RWPE2 (cell line): ENCODE measurements at regions not wholly inside any gene's neighbourhood (a gene's known extent, or its start where the extent isn't known, plus 50 kb on each side); places are given as distances from the start of the nearest gene placed in this dataset.

Source experiments
- ATAC-seq: fragments of 200-7000 bp; cut with Tn5 transposase; 3 replicates; pipeline ENCODE4 v1.9.1; 2021; ENCODE audit warnings: low read depth
- DNase-seq: peaks from one replicate; pipeline ENCODE4 v3.0.0-alpha.2; 2020; ENCODE audit warnings: low spot score
- H3K27ac ChIP-seq: fragments of 450-650 bp; 2 replicates; pipeline ENCODE4 v1.5.1; 2017; ENCODE audit warnings: mild to moderate bottlenecking; ENCODE audit not compliant: poor library complexity, severe bottlenecking
- H3K27me3 ChIP-seq: fragments of 250-450 bp; sonication (Bioruptor Pico); 2 replicates; pipeline ENCODE4 v1.5.1; 2021; ENCODE audit warnings: mild to moderate bottlenecking, moderate library complexity; ENCODE audit not compliant: insufficient read depth, poor library complexity, severe bottlenecking
- H3K36me3 ChIP-seq: fragments of 250-450 bp; sonication (Bioruptor Pico); 2 replicates; pipeline ENCODE4 v1.5.1; 2020; ENCODE audit warnings: low read depth, mild to moderate bottlenecking, moderate library complexity
- H3K4me1 ChIP-seq: fragments of 250-450 bp; sonication (Bioruptor Pico); 2 replicates; pipeline ENCODE4 v1.5.1; 2021; ENCODE audit warnings: mild to moderate bottlenecking, moderate library complexity; ENCODE audit not compliant: insufficient read depth, poor library complexity, severe bottlenecking
- H3K4me3 ChIP-seq: fragments of 250-450 bp; sonication (Bioruptor Pico); 2 replicates; pipeline ENCODE4 v1.5.1; 2021; ENCODE audit warnings: mild to moderate bottlenecking, moderate library complexity; ENCODE audit not compliant: severe bottlenecking
- H3K9me3 ChIP-seq: fragments of 250-450 bp; sonication (Bioruptor Pico); 2 replicates; pipeline ENCODE4 v1.5.1; 2021; ENCODE audit warnings: mild to moderate bottlenecking, moderate library complexity; ENCODE audit not compliant: severe bottlenecking
- CTCF ChIP-seq: fragments of 450-650 bp; IDR thresholded peaks from one replicate; pipeline ENCODE4 v1.5.1; 2017; ENCODE audit warnings: mild to moderate bottlenecking, moderate library complexity; ENCODE audit not compliant: poor library complexity, severe bottlenecking

GRCh38 chr6:138571181-138571580, 71.9 kb upstream of the NHSL1 start:
- Histone ChIP-seq H3K4me1 (no peaks in the 10 kb centered on the region), H3K9me3 (no peaks in the 10 kb centered on the region), H3K36me3 (no peaks in the 10 kb centered on the region), H3K27ac (no peak overlapping the region), H3K27me3 (no peaks in the 10 kb centered on the region), H3K4me3 (no peak overlapping the region)
- no peak for TF ChIP-seq CTCF
- no peak for DNase-seq
- no peak for ATAC-seq

GRCh38 chr6:138571585-138572166, 72.4 kb upstream of the NHSL1 start:
- no peaks in the 10 kb centered on the region for H3K27me3 ChIP-seq
- no peak overlapping the region for H3K27ac ChIP-seq
- no peaks in the 10 kb centered on the region for H3K9me3 ChIP-seq
- no peak for TF ChIP-seq CTCF
- H3K36me3 ChIP-seq: no peaks in the 10 kb centered on the region
- H3K4me3 ChIP-seq: no peak overlapping the region
- no peak for DNase-seq
- H3K4me1 ChIP-seq: no peaks in the 10 kb centered on the region
- ATAC-seq: no peak

- DNase-seq (no peak), ATAC-seq (peak; percentile 91)
- no peaks in the 10 kb centered on the region for H3K4me1 ChIP-seq
- H3K9me3 ChIP-seq: no peaks in the 10 kb centered on the region
- no peak overlapping the region for H3K27ac ChIP-seq
- H3K27me3 ChIP-seq: no peaks in the 10 kb centered on the region
- TF ChIP-seq CTCF: no peak
- H3K36me3 ChIP-seq: no peaks in the 10 kb centered on the region
- no peak overlapping the region for H3K4me3 ChIP-seq
Observed at GRCh38 chr6:138572167-138572875, 73.0 kb upstream of the NHSL1 start.

- H3K27me3 ChIP-seq: no peaks in the 10 kb centered on the region
- H3K4me1 ChIP-seq: no peaks in the 10 kb centered on the region
- peak; percentile 13 for ATAC-seq
- no peaks in the 10 kb centered on the region for H3K9me3 ChIP-seq
- H3K36me3 ChIP-seq: no peaks in the 10 kb centered on the region
- TF ChIP-seq CTCF: no peak
- no peak overlapping the region for H3K4me3 ChIP-seq
- H3K27ac ChIP-seq: no peak overlapping the region
- DNase-seq: no peak
Observed at GRCh38 chr6:138572885-138573284, 73.6 kb upstream of the NHSL1 start.

GRCh38 chr6:138575257-138575656, 76.0 kb upstream of the NHSL1 start:
- Histone ChIP-seq H3K27ac (no peak overlapping the region), H3K36me3 (no peaks in the 10 kb centered on the region), H3K9me3 (no peaks in the 10 kb centered on the region), H3K4me3 (no peak overlapping the region), H3K4me1 (no peaks in the 10 kb centered on the region), H3K27me3 (no peaks in the 10 kb centered on the region)
- no peak for DNase-seq
- no peak for TF ChIP-seq CTCF
- no peak for ATAC-seq
